CD14-positive monocyte (primary cell): ENCODE measurements at regions not wholly inside any gene's neighbourhood (a gene's known extent, or its start where the extent isn't known, plus 50 kb on each side); places are given as distances from the start of the nearest gene placed in this dataset.

Experiments
- DNase-seq, 3 donors: peaks; one replicate each; pipeline ENCODE4 v3.0.0-alpha.2; 2011 to 2022
- H2AFZ ChIP-seq: 2 replicates; pipeline ENCODE4 v1.6.0; 2012; ENCODE audit warnings: mild to moderate bottlenecking, low read depth, low read length, inconsistent platforms; ENCODE audit not compliant: insufficient read depth, poor library complexity, severe bottlenecking
- H3K27ac ChIP-seq, 2 donors: 1 replicate in 1 of 2; 2 replicates in 1 of 2; pipeline ENCODE4 v1.5.1; 2012 to 2013; ENCODE audit warnings: low read length in 2 of 2, control low read depth in 1 of 2, inconsistent platforms in 1 of 2, low read depth in 1 of 2, mild to moderate bottlenecking in 1 of 2
- H3K27me3 ChIP-seq, 2 donors: one replicate each; pipeline versions ENCODE4 v1.6.0 to v1.6.1; 2011 to 2013; ENCODE audit warnings: low read length in 2 of 2; ENCODE audit not compliant: control insufficient read depth in 2 of 2, insufficient read depth in 2 of 2
- H3K36me3 ChIP-seq, 2 donors: replicated peaks in 1 of 2; 1 replicate in 1 of 2; 2 replicates in 1 of 2; pipeline versions ENCODE4 v1.5.1 to v1.6.1; 2012 to 2013; ENCODE audit warnings: low read length in 2 of 2, control low read depth in 1 of 2, inconsistent platforms in 1 of 2, mild to moderate bottlenecking in 1 of 2; ENCODE audit not compliant: insufficient read depth in 2 of 2, control insufficient read depth in 1 of 2
- H3K4me1 ChIP-seq, 2 donors: 1 replicate in 1 of 2; 2 replicates in 1 of 2; pipeline versions ENCODE4 v1.5.1 to v1.6.1; 2012 to 2013; ENCODE audit warnings: low read length in 2 of 2, control low read depth in 1 of 2, inconsistent platforms in 1 of 2, mild to moderate bottlenecking in 1 of 2, moderate library complexity in 1 of 2; ENCODE audit not compliant: insufficient read depth in 2 of 2, control insufficient read depth in 1 of 2
- H3K4me2 ChIP-seq: replicated peaks from 2 replicates; pipeline ENCODE3; 2012; ENCODE audit warnings: low read length, moderate library complexity, mild to moderate bottlenecking; ENCODE audit not compliant: poor library complexity, severe bottlenecking; ENCODE audit errors: extremely low read depth
- H3K4me3 ChIP-seq, 3 experiments: fragments of 200-600 bp in 1 of 3; sonication (generic) in 1 of 3; replicated peaks in 1 of 3; 1 replicate in 2 of 3; 2 replicates in 1 of 3; pipeline ENCODE4 v1.5.1; 2011 to 2013; ENCODE audit warnings: low read length in 3 of 3, mild to moderate bottlenecking in 3 of 3, control low read depth in 2 of 3, low read depth in 2 of 3, inconsistent platforms in 1 of 3, moderate library complexity in 1 of 3
- H3K79me2 ChIP-seq: 2 replicates; pipeline ENCODE4 v1.6.0; 2012; ENCODE audit warnings: mild to moderate bottlenecking, control low read depth, inconsistent platforms, low read length, moderate library complexity; ENCODE audit not compliant: insufficient read depth
- H3K9ac ChIP-seq: 2 replicates; pipeline ENCODE4 v1.6.0; 2017; ENCODE audit warnings: low read length, mild to moderate bottlenecking; ENCODE audit not compliant: insufficient read depth, poor library complexity, severe bottlenecking
- H3K9me3 ChIP-seq, 2 donors: replicated peaks in 1 of 2; 1 replicate in 1 of 2; 2 replicates in 1 of 2; pipeline versions ENCODE4 v1.5.1 to v1.6.1; 2012 to 2013; ENCODE audit warnings: low read length in 2 of 2, control low read depth in 1 of 2; ENCODE audit not compliant: control insufficient read depth in 1 of 2, insufficient read depth in 1 of 2
- H4K20me1 ChIP-seq: 2 replicates; pipeline ENCODE4 v1.6.0; 2012; ENCODE audit warnings: mild to moderate bottlenecking, low read length, control low read depth, moderate library complexity; ENCODE audit not compliant: insufficient read depth
- H3K27ac Mint-ChIP-seq, 7 donors: one replicate each; pipeline ENCODE4 v1.8.0; 2020; ENCODE audit warnings: mild to moderate bottlenecking in 7 of 7, mixed read lengths in 7 of 7, moderate library complexity in 6 of 7, inconsistent platforms in 2 of 7
- H3K27me3 Mint-ChIP-seq, 3 donors: one replicate each; pipeline ENCODE4 v1.8.0; 2021 to 2022; ENCODE audit warnings: low read depth in 3 of 3, mild to moderate bottlenecking in 3 of 3, mixed read lengths in 3 of 3, moderate library complexity in 3 of 3, inconsistent platforms in 1 of 3
- H3K36me3 Mint-ChIP-seq, 2 donors: one replicate each; pipeline ENCODE4 v1.8.0; 2020; ENCODE audit warnings: mixed read lengths in 2 of 2, inconsistent platforms in 1 of 2, mild to moderate bottlenecking in 1 of 2
- H3K4me1 Mint-ChIP-seq: one replicate; pipeline ENCODE4 v1.8.0; 2020; ENCODE audit warnings: mild to moderate bottlenecking, mixed read lengths
- H3K4me3 Mint-ChIP-seq, 2 donors: one replicate each; pipeline ENCODE4 v1.8.0; 2020; ENCODE audit warnings: mild to moderate bottlenecking in 2 of 2, mixed read lengths in 2 of 2, moderate library complexity in 1 of 2
- H3K9me3 Mint-ChIP-seq, 7 donors: one replicate each; pipeline ENCODE4 v1.8.0; 2020 to 2022; ENCODE audit warnings: mixed read lengths in 7 of 7, mild to moderate bottlenecking in 6 of 7, moderate library complexity in 6 of 7, inconsistent platforms in 2 of 7
- WGBS: methylation state at CpG from one replicate; pipeline ENCODE4 v1.1.5; 2013; ENCODE audit warnings: missing lambda C conversion rate; ENCODE audit not compliant: insufficient coverage; 5-methylcytosine and 5-hydroxymethylcytosine counted together
- intact Hi-C, 2 donors: fragments of 100-400 bp; cut with micrococcal nuclease; formaldehyde crosslinking; loops; one replicate each; pipeline versions ENCODE4 v1.15.0 to v1.15.1; 2023
- TF ChIP-seq, protein P1 (sequence below): fragments of 200-600 bp; IDR thresholded peaks from one replicate; pipeline ENCODE4 v1.8.0; 2022; ENCODE audit warnings: antibody characterized with exemption, mild to moderate bottlenecking

DNA sequence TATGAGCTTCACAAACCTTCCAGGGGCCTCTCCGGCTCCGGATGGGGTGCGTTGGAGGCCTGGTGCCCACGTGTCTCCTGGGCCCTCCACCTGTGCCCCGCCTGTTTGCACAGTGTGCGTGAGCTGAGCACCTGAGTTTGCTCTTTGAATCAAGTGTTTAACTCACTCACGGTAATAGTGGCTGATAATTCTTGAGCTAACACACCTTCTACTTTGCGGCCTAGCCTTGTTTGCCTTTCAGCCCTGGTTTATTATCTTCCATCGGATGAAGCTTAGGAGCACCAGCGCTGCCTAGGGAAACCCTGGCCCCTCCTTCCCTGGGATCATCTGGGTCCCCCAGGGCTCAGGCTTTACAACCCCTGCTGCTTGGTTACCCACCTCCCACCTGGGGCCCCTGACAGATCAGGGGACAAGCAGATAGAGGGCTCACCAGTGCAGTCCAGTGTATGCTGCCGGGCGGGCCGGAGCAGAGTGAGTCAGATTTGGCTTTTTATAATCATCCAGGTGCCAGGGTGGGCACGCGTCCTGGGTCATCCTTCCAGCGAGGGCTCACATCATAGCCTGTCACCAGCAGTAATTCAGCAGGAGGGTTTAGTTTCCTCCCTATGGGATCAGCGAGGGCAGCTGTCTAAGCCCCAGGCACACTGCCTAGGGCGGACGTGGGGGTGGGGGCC is 62.8 kb upstream of the RFLNA start:
- no peaks in the 10 kb centered on the region for H3K79me2 ChIP-seq
- intact Hi-C loops: no loop called here
- H3K27ac ChIP-seq: no peak overlapping the region
- H3K36me3 ChIP-seq: no peaks in the 10 kb centered on the region
- H3K9me3 ChIP-seq: peaks cover 0 to 3% of the 10 kb centered on the region in 2 donors
- no peak overlapping the region for H3K9ac ChIP-seq
- DNase-seq: no peak
- no peak overlapping the region for H3K4me2 ChIP-seq
- H3K4me3 ChIP-seq: no peak overlapping the region
- Mint-ChIP-seq H3K27ac (no peak overlapping the region), H3K27me3 (peaks cover 1 to 2% (median 2%) of the 10 kb centered on the region in 3 donors), H3K36me3 (no peaks in the 10 kb centered on the region), H3K4me3 (no peak overlapping the region), H3K4me1 (peaks cover 32% of the 10 kb centered on the region), H3K9me3 (peaks cover 1 to 17% (median 4%) of the 10 kb centered on the region in 7 donors)
- H3K4me1 ChIP-seq: peaks cover 17 to 25% of the 10 kb centered on the region in 2 donors
- no peaks in the 10 kb centered on the region for H4K20me1 ChIP-seq
- no peak overlapping the region for H2AFZ ChIP-seq
- WGBS: 97% methylated on average over 13 of the region's 19 CpGs
- TF ChIP-seq, protein P1, sequence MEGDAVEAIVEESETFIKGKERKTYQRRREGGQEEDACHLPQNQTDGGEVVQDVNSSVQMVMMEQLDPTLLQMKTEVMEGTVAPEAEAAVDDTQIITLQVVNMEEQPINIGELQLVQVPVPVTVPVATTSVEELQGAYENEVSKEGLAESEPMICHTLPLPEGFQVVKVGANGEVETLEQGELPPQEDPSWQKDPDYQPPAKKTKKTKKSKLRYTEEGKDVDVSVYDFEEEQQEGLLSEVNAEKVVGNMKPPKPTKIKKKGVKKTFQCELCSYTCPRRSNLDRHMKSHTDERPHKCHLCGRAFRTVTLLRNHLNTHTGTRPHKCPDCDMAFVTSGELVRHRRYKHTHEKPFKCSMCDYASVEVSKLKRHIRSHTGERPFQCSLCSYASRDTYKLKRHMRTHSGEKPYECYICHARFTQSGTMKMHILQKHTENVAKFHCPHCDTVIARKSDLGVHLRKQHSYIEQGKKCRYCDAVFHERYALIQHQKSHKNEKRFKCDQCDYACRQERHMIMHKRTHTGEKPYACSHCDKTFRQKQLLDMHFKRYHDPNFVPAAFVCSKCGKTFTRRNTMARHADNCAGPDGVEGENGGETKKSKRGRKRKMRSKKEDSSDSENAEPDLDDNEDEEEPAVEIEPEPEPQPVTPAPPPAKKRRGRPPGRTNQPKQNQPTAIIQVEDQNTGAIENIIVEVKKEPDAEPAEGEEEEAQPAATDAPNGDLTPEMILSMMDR: no peak
- H3K27me3 ChIP-seq: no peaks in the 10 kb centered on the region

DNA sequence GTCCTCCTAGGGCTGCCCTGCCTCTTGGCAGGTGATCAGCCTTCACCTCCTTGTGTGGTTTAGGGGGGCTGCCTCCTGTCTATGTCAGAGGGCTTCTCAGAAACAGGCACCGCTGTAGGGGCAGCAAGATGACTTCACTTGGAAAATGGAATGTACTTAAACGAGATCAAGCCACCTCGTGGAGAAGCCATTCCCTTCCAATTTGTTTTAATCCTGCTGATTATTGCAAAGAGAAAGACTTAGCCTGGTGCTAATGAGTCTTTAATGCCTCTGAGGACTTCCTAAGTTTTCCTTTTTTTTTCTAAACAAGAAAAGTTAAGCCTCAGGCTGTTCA is 62.3 kb upstream of the RFLNA start:
- peaks cover 17 to 25% of the 10 kb centered on the region in 2 donors for H3K4me1 ChIP-seq
- H3K36me3 Mint-ChIP-seq: no peaks in the 10 kb centered on the region
- no peak overlapping the region for H3K27ac Mint-ChIP-seq
- TF ChIP-seq, protein P1: no peak
- no CpG with 5 or more reads among the region's 3 CpGs for WGBS
- peaks cover 0 to 3% of the 10 kb centered on the region in 2 donors for H3K9me3 ChIP-seq
- no peak for DNase-seq
- no peak overlapping the region for H3K4me3 Mint-ChIP-seq
- peaks cover 31% of the 10 kb centered on the region for H3K4me1 Mint-ChIP-seq
- no peaks in the 10 kb centered on the region for H3K79me2 ChIP-seq
- H3K27me3 Mint-ChIP-seq: peaks cover 0 to 2% (median 2%) of the 10 kb centered on the region in 3 donors
- H3K27ac ChIP-seq: no peak overlapping the region
- no peak overlapping the region for H3K4me2 ChIP-seq
- no peak overlapping the region for H2AFZ ChIP-seq
- intact Hi-C loops: no loop called here
- H4K20me1 ChIP-seq: no peaks in the 10 kb centered on the region
- H3K27me3 ChIP-seq: no peaks in the 10 kb centered on the region
- peaks cover 1 to 17% (median 4%) of the 10 kb centered on the region in 7 donors for H3K9me3 Mint-ChIP-seq
- H3K4me3 ChIP-seq: no peak overlapping the region
- no peak overlapping the region for H3K9ac ChIP-seq
- H3K36me3 ChIP-seq: no peaks in the 10 kb centered on the region
